ENCODE measurements at regions not wholly inside any gene's neighbourhood (a gene's known extent, or its start where the extent isn't known, plus 50 kb on each side); places are given as distances from the start of the nearest gene placed in this dataset.

DNA sequence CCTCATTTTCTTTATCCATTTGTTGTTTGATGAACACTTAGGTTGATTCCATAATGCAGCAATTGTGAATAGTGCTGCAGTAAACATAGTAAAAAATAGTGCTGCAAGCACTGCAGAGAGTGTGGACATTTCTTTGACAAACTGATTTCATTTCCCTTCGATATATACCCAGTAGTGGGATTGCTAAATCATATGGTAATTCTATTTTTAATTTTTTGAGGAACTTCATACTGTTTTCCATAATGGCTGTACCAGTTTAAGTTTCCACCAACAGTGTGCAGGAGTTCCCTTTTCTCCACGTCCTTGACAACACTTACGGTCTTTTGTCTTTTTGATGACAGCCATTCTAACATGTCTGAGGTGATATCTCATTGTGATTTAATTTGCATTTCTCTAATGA lies 138.2 kb upstream of the PLPPR1 start:
- Mint-ChIP-seq H3K9me3 (no peaks in the 10 kb centered on the region), H3K27ac (no peak overlapping the region), H3K36me3 (no peaks in the 10 kb centered on the region), H3K4me1 (no peaks in the 10 kb centered on the region), H3K27me3 (no peaks in the 10 kb centered on the region), H3K4me3 (no peak overlapping the region)
- CTCF ChIA-PET = no interaction called here
- no peak for DNase-seq

DNA sequence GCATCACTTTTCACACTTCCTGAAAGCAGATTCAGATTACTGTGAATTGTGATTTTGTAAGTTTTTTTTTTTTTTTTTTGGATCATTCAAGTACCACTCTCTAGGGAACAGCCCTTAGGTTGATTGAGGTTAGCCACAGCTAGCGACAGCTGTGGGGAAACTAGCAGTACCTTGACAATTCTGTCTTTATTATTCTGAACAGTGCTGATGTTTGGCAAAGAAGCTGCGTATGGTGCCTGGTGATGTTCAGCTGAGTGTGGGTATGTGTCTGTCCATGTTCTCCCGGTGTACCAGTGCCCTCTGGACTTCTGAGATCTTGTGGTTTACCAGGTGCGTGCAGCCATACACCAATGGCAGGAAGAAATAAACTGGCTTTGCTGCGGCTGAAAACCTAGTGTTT lies 117.3 kb upstream of the PLPPR1 start:
- CTCF ChIA-PET = no interaction called here
- Mint-ChIP-seq H3K27me3 (no peaks in the 10 kb centered on the region), H3K4me1 (no peaks in the 10 kb centered on the region), H3K4me3 (no peak overlapping the region), H3K9me3 (no peaks in the 10 kb centered on the region), H3K27ac (no peak overlapping the region), H3K36me3 (no peaks in the 10 kb centered on the region)
- no peak for DNase-seq

DNA sequence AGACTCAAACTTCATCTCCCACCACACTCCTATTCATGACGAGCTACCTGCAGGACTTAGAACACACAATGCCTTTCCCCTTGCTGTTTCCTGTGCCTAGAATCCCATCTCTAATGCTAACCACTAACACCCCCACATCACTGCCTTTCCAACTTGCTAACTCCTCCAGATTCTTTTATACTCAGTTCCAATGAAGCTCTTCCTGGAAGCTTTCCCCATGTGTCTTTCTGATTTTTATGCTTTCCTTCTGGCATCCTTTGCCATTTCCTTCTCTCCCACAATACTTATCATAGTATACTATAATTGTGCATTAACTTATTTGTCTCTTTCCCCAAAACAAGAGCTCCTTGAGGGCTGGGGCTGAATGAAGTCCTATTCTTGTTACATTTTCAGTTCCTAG lies 115.3 kb upstream of the PLPPR1 start:
- DNase-seq = no peak
- Mint-ChIP-seq H3K9me3 (no peaks in the 10 kb centered on the region), H3K36me3 (no peaks in the 10 kb centered on the region), H3K27ac (no peak overlapping the region), H3K4me3 (no peak overlapping the region), H3K27me3 (no peaks in the 10 kb centered on the region), H3K4me1 (no peaks in the 10 kb centered on the region)
- CTCF ChIA-PET = no interaction called here

DNA sequence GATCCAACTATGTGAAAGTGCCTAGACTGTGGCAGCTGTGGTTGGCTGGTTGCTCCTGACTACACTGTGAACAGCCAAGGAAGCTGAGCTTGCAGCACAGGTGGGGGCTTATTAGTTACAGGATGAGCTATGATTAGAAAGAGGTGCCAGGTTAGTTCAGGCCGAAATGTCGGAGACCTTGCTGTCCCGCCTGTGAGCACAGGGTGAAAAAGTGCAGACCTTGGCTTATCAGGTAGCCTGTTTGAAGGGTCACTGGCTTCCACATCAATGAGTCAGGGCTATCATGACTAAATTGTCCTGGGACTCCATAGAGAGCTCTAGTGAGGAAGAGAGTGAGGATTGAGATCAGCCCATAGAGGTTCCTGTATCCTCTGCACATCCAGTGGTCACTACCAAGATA lies 114.3 kb upstream of the PLPPR1 start:
- Mint-ChIP-seq H3K4me1 (no peaks in the 10 kb centered on the region), H3K36me3 (no peaks in the 10 kb centered on the region), H3K27ac (no peak overlapping the region), H3K27me3 (no peaks in the 10 kb centered on the region), H3K4me3 (no peak overlapping the region), H3K9me3 (no peaks in the 10 kb centered on the region)
- CTCF ChIA-PET = no interaction called here
- DNase-seq = no peak

DNA sequence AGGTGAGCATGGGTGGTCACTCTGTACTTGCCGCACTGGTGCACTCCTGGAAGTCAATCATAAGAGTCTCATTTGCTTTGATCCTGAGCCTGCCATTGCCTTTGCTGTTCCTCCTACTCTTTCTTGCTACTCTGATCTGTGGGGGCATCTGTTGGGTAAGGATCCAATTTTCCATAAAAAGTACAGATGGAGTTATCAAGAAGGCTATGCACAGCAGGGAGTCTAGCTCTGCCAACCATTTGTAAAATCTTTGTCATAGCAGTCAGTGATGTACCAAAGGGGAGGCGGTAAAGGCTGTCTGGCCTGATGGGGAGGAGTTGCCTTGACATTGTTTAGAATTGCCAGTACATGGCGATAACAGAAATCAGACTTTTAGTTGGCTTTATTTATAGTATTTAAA lies 109.0 kb upstream of the PLPPR1 start:
- CTCF ChIA-PET = no interaction called here
- Mint-ChIP-seq H3K4me1 (no peaks in the 10 kb centered on the region), H3K27me3 (no peaks in the 10 kb centered on the region), H3K36me3 (no peaks in the 10 kb centered on the region), H3K27ac (no peak overlapping the region), H3K4me3 (no peak overlapping the region), H3K9me3 (peaks cover 3% of the 10 kb centered on the region)
- no peak for DNase-seq

DNA sequence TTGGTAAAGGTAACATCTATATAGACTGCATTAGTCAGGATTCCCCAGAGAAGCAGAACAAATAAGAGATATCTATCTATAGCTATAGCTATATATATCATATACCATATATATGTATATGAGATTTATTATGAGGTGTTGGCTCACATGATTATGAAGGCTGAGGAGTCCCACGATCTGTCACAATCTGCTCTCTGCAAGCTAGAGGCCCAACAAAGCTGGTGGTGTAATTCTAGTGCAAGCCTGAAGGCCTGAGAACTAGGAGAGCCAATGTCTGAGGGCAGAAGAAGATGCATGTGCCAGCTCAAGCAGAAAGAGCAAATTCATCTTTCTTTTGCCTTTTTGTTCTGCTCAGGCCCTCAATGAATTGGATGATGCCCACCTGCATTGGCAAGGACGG lies 102.2 kb upstream of the PLPPR1 start:
- CTCF ChIA-PET = no interaction called here

DNA sequence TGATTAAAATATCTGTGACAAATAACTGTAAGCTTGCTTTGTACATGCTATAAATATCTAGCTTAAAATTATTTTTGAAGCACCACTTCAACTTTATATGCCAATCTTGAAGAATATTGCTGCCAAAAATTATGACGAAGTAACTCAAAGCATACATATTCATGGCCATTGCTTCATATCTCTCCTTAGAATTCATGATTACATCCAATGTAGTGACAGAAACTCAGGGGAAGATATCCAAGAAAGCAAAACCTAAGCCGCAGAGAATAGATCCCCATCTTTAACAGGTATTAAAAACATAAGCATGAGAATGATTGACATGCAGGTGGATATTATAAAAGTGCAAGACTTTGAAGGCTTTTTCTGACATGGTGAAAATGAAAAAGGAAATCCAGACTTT lies 100.8 kb upstream of the PLPPR1 start:
- no peaks in the 10 kb centered on the region for H3K4me1 Mint-ChIP-seq
- CTCF ChIA-PET = no interaction called here
- no peaks in the 10 kb centered on the region for H3K27me3 Mint-ChIP-seq
- peaks cover 3% of the 10 kb centered on the region for H3K9me3 Mint-ChIP-seq
- H3K27ac Mint-ChIP-seq = no peak overlapping the region
- H3K4me3 Mint-ChIP-seq = no peak overlapping the region
- no peak for DNase-seq
- no peaks in the 10 kb centered on the region for H3K36me3 Mint-ChIP-seq

More for the DNA sequence above, 102.2 kb upstream of the PLPPR1 start:
- Mint-ChIP-seq H3K27ac (no peak overlapping the region), H3K4me3 (no peak overlapping the region), H3K36me3 (no peaks in the 10 kb centered on the region), H3K4me1 (no peaks in the 10 kb centered on the region), H3K9me3 (peaks cover 3% of the 10 kb centered on the region), H3K27me3 (no peaks in the 10 kb centered on the region)
- no peak for DNase-seq

DNA sequence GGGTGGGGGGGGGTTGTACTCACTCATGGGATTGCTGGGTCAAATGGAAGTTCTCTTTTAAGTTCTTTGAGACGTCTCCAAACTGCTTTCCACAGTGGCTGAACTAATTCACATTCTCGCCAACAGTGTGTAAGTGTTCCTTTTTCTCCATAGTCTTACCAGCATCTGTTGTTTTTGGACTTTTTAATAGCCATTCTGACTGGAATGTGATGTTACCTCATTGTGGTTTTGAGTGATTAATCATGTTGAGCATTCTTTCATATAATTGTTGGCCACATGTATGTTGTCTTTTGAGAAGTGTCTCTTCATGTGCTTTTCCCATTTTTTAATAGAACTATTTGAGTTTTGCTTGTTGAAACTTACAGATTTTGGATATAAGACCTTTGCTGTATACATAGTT lies 94.9 kb upstream of the PLPPR1 start:
- no peaks in the 10 kb centered on the region for H3K27me3 Mint-ChIP-seq
- no peaks in the 10 kb centered on the region for H3K36me3 Mint-ChIP-seq
- no peaks in the 10 kb centered on the region for H3K4me1 Mint-ChIP-seq
- CTCF ChIA-PET = no interaction called here
- H3K4me3 Mint-ChIP-seq = no peak overlapping the region
- H3K9me3 Mint-ChIP-seq = peaks cover 6% of the 10 kb centered on the region
- H3K27ac Mint-ChIP-seq = no peak overlapping the region
- DNase-seq = no peak

DNA sequence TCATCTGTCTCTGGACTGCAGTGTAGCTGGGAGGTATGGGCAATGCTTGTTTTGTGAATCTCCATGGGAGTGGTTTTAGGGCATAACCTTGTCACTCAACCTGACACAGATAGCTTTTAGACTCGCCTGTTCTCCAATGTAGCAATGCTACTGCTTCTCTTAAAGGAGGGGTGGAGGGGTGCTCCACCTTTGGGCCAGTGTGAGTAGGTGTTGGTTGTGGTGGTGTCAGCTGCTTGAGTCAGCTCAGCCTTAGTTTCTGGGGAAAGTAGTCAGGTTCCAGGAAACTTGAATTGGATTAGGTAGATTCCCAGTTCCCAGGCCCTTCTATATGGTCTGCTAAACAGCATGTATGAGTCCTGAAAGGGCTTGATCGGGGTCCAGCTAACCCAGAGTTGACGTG lies 91.1 kb upstream of the PLPPR1 start:
- DNase-seq = no peak
- Mint-ChIP-seq H3K36me3 (no peaks in the 10 kb centered on the region), H3K27me3 (no peaks in the 10 kb centered on the region), H3K4me1 (no peaks in the 10 kb centered on the region), H3K9me3 (peaks cover 6% of the 10 kb centered on the region), H3K27ac (no peak overlapping the region), H3K4me3 (no peak overlapping the region)
- CTCF ChIA-PET = no interaction called here

DNA sequence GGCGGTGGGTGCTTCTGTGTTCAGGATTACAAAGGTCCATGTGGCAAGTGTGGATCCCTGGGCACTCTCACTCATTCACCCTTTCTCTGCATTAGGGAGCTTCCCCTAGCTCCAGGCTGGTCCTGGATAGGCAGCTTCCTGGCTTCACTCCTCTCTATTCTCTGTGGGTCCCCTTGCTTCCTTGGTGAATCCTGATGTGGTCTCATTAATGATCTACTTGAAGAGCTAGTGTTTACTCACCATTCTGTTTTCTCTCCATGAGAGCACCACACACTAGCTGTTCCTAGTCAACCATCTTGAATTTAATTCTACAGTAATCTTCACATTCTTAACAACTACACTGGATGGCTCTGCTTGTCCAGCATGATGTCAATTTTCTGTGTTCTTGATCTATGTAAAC lies 90.0 kb upstream of the PLPPR1 start:
- Mint-ChIP-seq H3K4me3 (no peak overlapping the region), H3K27me3 (no peaks in the 10 kb centered on the region), H3K4me1 (no peaks in the 10 kb centered on the region), H3K9me3 (peaks cover 6% of the 10 kb centered on the region), H3K36me3 (no peaks in the 10 kb centered on the region), H3K27ac (no peak overlapping the region)
- CTCF ChIA-PET = no interaction called here
- DNase-seq = no peak

DNA sequence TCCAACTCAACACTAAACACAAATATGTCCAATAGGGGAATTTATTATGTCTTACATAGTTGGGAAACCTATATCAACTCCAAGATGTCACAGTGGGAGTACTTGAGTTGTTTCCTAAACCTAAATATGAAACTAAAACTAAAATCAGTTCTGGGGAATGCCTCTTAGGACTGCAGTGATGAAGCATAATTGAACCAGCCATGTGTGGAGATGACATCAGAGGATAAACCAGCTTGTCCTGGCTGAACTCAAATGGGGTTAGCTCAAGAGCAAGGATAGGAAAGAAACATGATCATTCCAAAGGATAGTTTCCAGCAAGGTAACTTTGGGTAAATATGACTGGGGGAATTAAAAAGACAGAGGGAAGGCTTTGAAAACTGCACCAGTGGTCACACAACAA lies 88.9 kb upstream of the PLPPR1 start:
- CTCF ChIA-PET = interaction anchor here (0.7 kb wide), 1 partner anchor 9 kb away, joined by 3 read pairs; no protein-coding TSS in a partner anchor
- Mint-ChIP-seq H3K4me3 (no peak overlapping the region), H3K4me1 (no peaks in the 10 kb centered on the region), H3K9me3 (peaks cover 6% of the 10 kb centered on the region), H3K27ac (no peak overlapping the region), H3K36me3 (no peaks in the 10 kb centered on the region), H3K27me3 (no peaks in the 10 kb centered on the region)
- no peak for DNase-seq

DNA sequence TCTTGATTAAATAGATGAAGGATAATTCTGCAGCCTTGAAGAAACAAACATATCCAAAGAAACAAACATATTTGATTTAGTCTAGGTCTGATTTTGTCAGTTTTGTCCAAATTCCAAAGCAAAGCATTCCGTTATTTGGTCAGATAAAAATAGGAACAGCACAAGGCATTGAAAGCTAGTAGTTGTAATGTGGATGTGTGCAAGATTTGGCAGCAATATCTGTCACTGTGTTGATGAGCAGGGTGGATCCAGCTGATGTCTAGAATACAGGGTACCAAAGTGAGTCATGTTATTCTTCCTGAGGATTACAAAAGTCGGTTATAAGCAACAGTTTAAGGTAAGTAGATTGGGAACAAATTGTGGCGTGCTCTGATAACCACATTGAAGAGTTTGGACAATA lies 69.3 kb upstream of the PLPPR1 start:
- Mint-ChIP-seq H3K4me1 (no peaks in the 10 kb centered on the region), H3K27ac (no peak overlapping the region)
- CTCF ChIA-PET = no interaction called here

More for the DNA sequence above, 69.3 kb upstream of the PLPPR1 start:
- DNase-seq = no peak
- H3K27me3 Mint-ChIP-seq = no peaks in the 10 kb centered on the region
- no peaks in the 10 kb centered on the region for H3K36me3 Mint-ChIP-seq
- peaks cover 1% of the 10 kb centered on the region for H3K9me3 Mint-ChIP-seq
- H3K4me3 Mint-ChIP-seq = no peak overlapping the region
